Stimulated activated CD8-positive, alpha-beta memory T cell treated with anti-CD3 and anti-CD28 coated beads, Interleukin-15, amount 100 ng/mL, for 48 hours (primary cell): ENCODE measurements at regions not wholly inside any gene's neighbourhood (a gene's known extent, or its start where the extent isn't known, plus 50 kb on each side); places are given as distances from the start of the nearest gene placed in this dataset.
"Not testable (repeated sequence)": the region's sequence is repeated elsewhere in the genome, so short reads cannot be mapped to it uniquely, and the experiment has no call there.

Source experiments
- DNase-seq, 2 donors: peaks; one replicate each; pipeline ENCODE4 v3.0.0-alpha.2; 2020; ENCODE audit warnings: low read depth in 2 of 2

DNA sequence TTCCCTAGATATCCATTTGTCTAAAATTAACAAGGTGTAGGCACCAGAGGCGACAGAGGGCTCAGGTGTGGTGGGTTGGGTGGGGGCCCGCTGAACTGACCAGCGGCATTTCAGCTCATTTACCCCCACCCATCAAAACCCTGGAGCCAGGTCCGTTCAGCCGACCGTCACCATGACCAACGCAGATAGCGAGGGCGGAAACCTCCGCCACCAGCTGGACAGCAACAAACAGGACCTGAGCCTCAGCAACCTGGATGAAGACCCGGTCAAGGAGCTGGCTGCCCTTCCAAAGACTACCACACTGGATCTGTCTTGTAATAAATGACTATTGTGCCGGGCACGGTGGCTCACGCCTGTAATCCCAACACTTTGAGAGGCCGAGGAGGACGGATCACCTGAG, 120.8 kb upstream of the LGSN start:
- no peak for DNase-seq

DNA sequence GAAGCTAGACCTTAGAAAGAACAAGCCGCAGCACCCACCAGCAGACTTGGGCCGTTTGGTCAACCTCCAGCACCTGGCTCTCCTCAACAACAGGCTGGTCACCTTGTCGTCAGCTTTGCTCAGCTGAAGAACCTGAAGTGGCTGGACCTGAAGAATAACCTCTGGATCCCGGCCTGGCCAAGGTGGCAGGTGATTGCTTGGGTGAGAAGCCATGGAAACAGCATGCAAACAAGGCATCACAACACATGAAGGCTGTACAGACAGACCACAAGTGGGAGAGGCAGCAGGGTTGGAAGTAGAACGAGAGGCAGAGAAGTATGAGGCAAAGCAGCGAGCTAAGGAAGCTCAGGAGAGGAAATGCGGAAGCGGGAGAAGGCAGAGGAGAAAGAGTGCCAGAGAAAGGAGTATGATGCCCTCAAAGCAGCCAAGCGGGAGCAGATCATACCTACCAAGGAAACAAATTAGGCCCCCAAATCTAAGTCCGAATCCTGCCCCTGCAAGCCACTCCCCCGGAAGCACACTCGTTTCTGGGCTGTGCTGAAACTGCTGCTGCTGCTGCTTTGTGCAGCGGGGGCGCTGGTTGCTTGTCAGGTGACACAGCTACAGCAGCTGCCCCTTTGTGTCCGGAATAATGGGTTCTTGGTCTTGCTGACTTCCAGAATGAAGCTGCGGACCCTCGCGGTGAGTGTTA, 121.6 kb upstream of the LGSN start:
- DNase-seq = no peak

DNA sequence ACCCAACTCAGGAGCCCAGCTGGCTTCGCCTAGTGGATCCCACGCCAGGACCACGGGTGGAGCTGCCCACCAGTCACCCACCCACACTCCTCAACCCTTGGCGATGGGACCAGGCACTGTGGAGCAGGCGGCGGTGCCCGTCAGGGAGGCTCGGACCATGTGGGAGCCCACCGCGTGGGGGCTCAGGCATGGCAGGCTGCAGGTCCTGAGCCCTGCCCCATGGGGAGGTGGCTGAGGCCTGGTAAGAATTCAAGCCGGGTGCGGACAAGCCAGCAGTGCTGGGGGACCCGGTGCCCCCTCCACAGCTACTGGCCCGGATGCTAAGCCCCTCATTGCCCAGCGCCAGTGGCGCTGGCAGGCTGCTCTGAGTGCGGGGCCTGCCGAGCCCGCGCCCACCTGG, 123.1 kb upstream of the LGSN start:
- DNase-seq = no peak

DNA sequence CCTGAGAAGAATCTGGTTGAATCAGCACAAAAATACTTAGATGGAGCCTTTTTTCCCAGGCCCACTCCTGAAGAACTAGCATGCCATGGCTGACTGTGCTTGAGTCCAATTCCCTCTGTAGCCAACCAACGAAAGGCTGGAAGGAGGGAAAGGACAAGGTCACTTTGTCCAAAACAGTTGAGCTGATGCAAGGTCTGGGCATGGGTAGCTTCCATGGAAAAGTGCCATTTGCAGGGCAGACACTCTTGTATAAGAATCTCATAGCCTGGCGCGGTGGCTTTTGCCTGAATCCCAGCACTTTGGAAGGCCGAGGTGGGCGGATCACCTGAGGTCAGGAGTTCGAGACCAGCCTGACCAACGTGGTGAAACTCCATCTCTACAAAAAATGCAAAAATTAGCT, 125.0 kb upstream of the LGSN start:
- no peak for DNase-seq

DNA sequence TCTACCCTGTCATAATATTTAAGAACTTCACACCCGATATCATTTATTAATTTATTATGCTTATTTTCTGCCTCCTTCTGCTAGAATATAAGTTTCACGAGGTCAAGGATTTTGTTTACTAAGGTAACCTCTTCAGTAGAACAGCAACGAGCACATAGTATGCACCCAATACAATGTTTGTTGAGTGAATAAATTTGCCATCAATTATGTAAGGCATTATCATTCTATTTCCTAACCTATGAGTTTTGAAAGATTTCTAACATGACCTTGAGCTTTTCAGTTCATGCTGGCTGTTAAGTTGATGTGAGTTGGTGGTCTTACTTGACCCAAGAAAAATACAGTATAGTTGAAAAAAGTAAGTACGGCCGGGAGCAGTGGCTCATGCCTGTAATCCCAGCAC, 125.9 kb upstream of the LOC128125822 start:
- DNase-seq = no peak

DNA sequence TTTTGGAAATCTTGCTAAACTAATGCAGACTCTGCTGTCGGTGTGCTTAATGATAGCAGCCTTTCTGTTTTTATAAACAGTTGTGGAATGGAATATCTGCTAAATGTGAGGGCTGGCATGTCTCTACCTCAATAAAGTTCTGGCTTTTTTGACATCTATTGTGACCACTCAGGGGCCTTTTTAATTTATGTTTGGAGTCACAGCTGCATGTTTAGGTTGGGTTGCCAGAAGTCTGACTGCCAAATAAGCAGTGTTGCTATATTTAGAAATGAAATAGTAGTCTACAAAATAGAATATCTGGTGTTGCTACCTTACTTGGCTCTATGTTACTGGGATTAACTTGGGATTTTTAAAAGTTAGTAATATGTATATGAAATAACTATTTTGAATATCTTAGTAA, 125.1 kb upstream of the LOC128125822 start:
- DNase-seq = no peak

GRCh38 chr6:63448229-63448628, 124.1 kb upstream of the LOC128125822 start:
- no peak for DNase-seq

- no peak for DNase-seq
Measured at GRCh38 chr6:63449714-63450113, 122.6 kb upstream of the LOC128125822 start.

- DNase-seq = no peak
Measured at GRCh38 chr6:63451238-63451637, 121.0 kb upstream of the LOC128125822 start.

DNA sequence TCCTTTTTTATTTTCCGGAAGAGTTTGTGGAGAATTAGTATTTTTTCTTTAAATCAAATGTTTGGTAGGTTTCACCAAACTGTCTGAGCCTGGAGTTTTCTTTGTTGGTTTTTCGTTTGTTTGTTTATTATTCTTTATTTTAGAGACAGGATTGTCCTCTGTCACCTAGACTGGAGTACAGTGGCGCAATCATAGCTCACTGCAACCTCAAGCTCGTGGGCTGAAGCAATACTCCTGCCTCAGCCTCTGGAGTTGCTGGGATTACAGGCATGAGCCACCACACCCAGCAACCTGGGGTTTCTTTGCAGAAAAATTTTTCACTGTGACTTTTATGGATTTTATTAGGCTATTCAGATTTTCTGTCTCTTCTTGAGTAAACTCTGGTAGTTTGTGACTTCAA, 120.2 kb upstream of the LOC128125822 start:
- DNase-seq = no peak

DNA sequence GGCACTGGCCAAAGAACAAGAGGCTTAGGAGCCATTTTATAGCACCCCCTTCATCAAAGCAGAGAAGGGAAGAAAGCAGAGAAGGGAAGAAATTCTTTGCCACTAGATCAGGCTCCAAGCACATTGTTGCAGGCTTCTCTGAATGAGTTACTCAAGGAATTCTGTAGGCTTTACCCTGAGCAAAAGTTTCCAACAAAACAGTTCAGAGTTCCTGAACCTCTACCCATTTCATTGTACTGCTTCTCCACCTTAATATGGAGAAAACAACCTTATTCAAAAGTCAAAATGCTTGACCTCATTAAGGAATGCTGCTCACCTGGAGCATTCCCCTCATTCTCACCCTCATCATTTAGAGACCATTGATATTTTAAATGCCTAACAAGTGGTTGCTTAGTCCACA, 115.5 kb upstream of the LOC128125822 start:
- DNase-seq = no peak

DNA sequence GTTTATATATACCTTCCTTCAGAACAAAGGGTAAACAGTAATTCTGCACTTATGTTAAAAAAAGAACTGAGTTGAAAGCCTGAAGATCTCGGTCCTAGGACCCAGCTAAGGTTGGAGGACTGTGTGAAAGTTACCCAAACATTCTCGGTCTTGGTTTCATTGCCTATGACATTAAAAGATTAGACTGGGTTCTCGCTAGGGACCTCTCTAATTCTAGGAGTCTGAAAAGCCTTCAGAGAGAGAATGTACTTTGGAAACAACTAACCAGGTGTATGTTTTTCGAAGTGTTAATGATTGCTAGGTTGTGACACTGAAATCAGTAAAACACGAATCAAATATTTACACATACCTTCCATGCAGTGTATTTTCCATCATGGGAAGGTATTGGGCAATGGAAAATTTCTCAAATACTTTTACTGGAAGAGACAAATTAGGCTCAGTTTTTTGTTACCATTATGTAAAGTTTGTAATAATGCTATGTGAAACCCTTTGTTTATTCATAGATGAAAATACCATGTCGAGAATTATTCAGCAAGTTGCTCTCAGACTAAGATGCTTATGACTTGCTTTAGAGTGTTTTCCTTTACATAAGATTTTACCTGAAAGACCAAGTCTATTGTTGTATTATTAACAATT, 113.7 kb upstream of the LOC128125822 start:
- no peak for DNase-seq

DNA sequence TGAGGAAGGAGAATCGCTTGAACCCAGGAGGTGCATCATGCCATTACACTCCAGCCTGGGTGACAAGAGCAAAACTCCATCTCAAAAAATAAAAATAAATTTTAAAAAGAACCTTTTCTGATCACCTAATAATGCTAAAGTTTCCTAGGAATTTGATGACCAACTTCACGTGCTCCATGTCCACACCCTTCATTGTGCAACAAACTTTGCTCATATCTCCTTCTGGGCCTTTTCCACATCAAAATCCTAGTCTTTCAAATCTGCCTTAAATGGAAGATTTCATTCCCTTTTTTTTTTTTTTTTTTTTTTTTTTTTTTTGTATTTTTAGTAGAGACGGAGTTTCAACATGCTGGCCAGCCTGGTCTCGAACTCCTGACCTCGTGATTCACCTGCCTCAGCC, 112.5 kb upstream of the LOC128125822 start:
- DNase-seq = no peak

GRCh38 chr6:63460971-63461370, 111.3 kb upstream of the LOC128125822 start:
- DNase-seq = no peak

DNA sequence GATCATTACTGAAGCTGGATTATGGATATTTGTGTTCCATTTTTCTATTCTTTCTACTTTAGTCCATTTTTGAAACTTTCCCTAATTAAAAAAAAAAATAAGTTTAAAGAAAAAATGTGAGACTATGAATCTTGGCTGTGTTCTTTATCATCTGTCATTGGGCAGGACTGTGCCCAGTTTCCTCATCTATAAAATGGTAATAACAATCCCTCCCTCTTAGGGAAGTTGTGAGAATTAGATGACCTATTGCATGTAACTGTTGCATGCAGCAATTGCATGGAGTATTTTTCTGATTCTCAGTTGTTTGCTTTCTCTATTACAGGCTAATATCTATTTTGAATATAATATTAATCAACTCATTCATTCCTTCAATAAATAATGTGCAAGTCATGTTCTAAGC, 108.2 kb upstream of the LOC128125822 start:
- DNase-seq = no peak

DNA sequence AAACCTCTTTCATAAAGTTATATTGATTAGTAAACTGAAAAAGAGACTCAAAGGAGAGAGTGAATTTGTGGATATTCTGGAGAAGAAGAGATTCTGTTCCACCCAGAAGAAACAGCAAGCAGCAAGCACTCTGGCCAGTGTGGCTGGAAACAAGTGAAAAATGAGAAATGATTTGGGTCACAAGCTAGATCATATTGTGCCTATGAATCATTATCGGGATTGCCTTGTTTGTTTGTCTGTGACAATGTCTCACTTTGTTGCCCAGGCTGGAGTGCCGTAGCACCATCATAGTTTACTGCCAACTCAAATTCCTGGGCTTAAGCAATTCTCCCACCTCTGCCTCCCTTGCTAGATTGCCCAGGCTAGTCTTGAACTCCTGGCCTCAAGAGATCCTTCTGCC, 106.5 kb upstream of the LOC128125822 start:
- no peak for DNase-seq

GRCh38 chr6:63466242-63466733, 106.0 kb upstream of the LOC128125822 start:
- DNase-seq = no peak

GRCh38 chr6:63467247-63467954, 104.9 kb upstream of the LOC128125822 start:
- no peak for DNase-seq

GRCh38 chr6:63471145-63471544, 101.1 kb upstream of the LOC128125822 start:
- not testable (repeated sequence) for DNase-seq

DNA sequence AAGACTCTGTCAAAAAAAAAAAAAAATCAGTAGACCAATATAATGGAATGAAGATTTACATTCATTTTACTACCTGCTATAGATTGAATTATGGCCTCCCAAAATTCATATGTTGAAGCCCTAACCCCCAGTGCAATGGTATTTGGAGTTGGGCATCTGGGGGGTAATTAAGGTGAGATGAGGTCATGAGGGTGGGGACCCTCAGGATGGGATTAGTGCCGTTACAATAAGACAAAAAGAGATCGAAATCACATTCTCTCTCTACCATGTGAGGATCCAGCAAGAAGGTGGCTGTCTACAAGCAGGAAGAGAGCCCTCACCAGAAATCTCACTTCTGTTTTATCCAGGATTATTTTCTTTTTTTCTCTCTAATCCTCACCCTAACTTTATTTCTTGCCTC, 100.6 kb upstream of the LOC128125822 start:
- no peak for DNase-seq

- no peak for DNase-seq
Measured at GRCh38 chr6:63475707-63476106, 96.6 kb upstream of the LOC128125822 start.

- no peak for DNase-seq
Measured at GRCh38 chr6:63476302-63476701, 96.0 kb upstream of the LOC128125822 start.
